T47D (cell line): ENCODE measurements at regions not wholly inside any gene's neighbourhood (a gene's known extent, or its start where the extent isn't known, plus 50 kb on each side); places are given as distances from the start of the nearest gene placed in this dataset.

Experiments used
- DNase-seq, 2 experiments: peaks; one replicate each; pipeline versions ENCODE4 v3.0.0 to v3.0.0-alpha.2; 2011 to 2012; ENCODE audit warnings: low read depth in 1 of 2, low spot score in 1 of 2
- JUND ChIP-seq: IDR thresholded peaks from 2 replicates; pipeline ENCODE4 v1.6.1; 2012; ENCODE audit warnings: low read depth
- in situ Hi-C: cut with HindIII; loops from 2 replicates; pipeline ENCODE4 v1.10.0; 2016; ENCODE audit warnings: low sequenced_read_pairs, low pct_unique_long_range_greater_than_20kb

- no peak for DNase-seq
- no peak for TF ChIP-seq JUND
- in situ Hi-C loops = no loop called here
These were observed 473.1 kb downstream of the ETNK1 start for GRCh38 chr12:23098110-23098509.

- no peak for TF ChIP-seq JUND
- DNase-seq = no peak
- in situ Hi-C loops = no loop called here
These were observed 473.5 kb downstream of the ETNK1 start for GRCh38 chr12:23098517-23098916.

- no peak for DNase-seq
- in situ Hi-C loops = no loop called here
- TF ChIP-seq JUND = no peak
These were observed 474.1 kb downstream of the ETNK1 start for GRCh38 chr12:23099104-23099503.

GRCh38 chr12:23099604-23100003, 474.6 kb downstream of the ETNK1 start:
- TF ChIP-seq JUND = no peak
- in situ Hi-C loops = no loop called here

GRCh38 chr12:23108957-23109356, 484.0 kb downstream of the ETNK1 start:
- in situ Hi-C loops = no loop called here
- no peak for DNase-seq
- TF ChIP-seq JUND = no peak

More at GRCh38 chr12:23099604-23100003, 474.6 kb downstream of the ETNK1 start:
- no peak for DNase-seq

GRCh38 chr12:23113781-23114180, 488.8 kb downstream of the ETNK1 start:
- TF ChIP-seq JUND = no peak
- in situ Hi-C loops = no loop called here
- DNase-seq = peak in 1 of 2 experiments; percentile 13

- no peak for TF ChIP-seq JUND
- DNase-seq = no peak
- in situ Hi-C loops = no loop called here
These were observed 491.0 kb downstream of the ETNK1 start for GRCh38 chr12:23115984-23116383.

- DNase-seq = no peak
- in situ Hi-C loops = no loop called here
- TF ChIP-seq JUND = no peak
These were observed 501.8 kb downstream of the ETNK1 start for GRCh38 chr12:23126794-23127193.

GRCh38 chr12:23127701-23128100, 502.7 kb downstream of the ETNK1 start:
- in situ Hi-C loops = no loop called here
- TF ChIP-seq JUND = no peak
- no peak for DNase-seq

GRCh38 chr12:23128462-23128861, 503.5 kb downstream of the ETNK1 start:
- no peak for DNase-seq
- in situ Hi-C loops = no loop called here
- TF ChIP-seq JUND = no peak

GRCh38 chr12:23132357-23132756, 507.4 kb downstream of the ETNK1 start:
- in situ Hi-C loops = no loop called here
- TF ChIP-seq JUND = no peak

GRCh38 chr12:23133471-23133870, 508.5 kb downstream of the ETNK1 start:
- DNase-seq = no peak
- in situ Hi-C loops = no loop called here
- TF ChIP-seq JUND = no peak

More at GRCh38 chr12:23132357-23132756, 507.4 kb downstream of the ETNK1 start:
- DNase-seq = no peak

- TF ChIP-seq JUND = no peak
- in situ Hi-C loops = no loop called here
These were observed 514.1 kb downstream of the ETNK1 start for GRCh38 chr12:23139026-23139425.

GRCh38 chr12:23140710-23141109, 515.7 kb downstream of the ETNK1 start:
- in situ Hi-C loops = no loop called here
- no peak for DNase-seq
- TF ChIP-seq JUND = no peak

More at GRCh38 chr12:23139026-23139425, 514.1 kb downstream of the ETNK1 start:
- DNase-seq = no peak
